Panc1 (cell line): ENCODE measurements at regions not wholly inside any gene's neighbourhood (a gene's known extent, or its start where the extent isn't known, plus 50 kb on each side); places are given as distances from the start of the nearest gene placed in this dataset.

Experiments
- CTCF ChIP-seq: fragments of 450-650 bp; IDR thresholded peaks from 2 replicates; pipeline ENCODE4 v1.5.1; 2017; ENCODE audit warnings: mild to moderate bottlenecking
- POLR2AphosphoS5 ChIP-seq: IDR thresholded peaks from 2 replicates; pipeline ENCODE4 v1.6.1; 2012; ENCODE audit warnings: mild to moderate bottlenecking, low read depth, low read length, moderate library complexity
- SIN3A ChIP-seq: IDR thresholded peaks from 2 replicates; pipeline ENCODE4 v1.6.1; 2012; ENCODE audit warnings: low read depth, mild to moderate bottlenecking, low read length, moderate library complexity, borderline replicate concordance; ENCODE audit not compliant: insufficient read depth

DNA sequence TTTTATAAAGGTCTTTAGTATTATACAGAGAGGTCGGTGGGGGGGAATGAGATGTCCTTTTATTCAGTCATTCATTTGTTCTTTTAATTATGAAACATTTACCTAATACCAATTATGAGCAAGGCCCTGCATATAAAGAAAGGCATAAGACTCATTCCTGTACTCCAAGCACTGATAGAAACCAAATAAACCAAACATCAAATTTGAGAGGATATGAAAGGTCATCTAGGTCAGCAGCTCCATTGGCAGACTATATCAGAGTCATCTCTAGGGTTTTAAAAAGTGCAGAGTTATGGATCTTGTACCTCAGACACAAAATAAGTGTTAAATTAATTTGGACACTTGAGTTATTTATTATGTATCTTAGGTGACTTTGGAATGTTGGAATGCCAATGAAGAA, 71.5 kb downstream of the CASP12 start:
- TF ChIP-seq CTCF (no peak), SIN3A (no peak), POLR2AphosphoS5 (no peak)
